AG09309 (cell line): ENCODE measurements at regions not wholly inside any gene's neighbourhood (a gene's known extent, or its start where the extent isn't known, plus 50 kb on each side); places are given as distances from the start of the nearest gene placed in this dataset.

Source experiments
- DNase-seq: peaks from one replicate; pipeline ENCODE4 v3.0.0-alpha.2; 2010; ENCODE audit warnings: low read depth
- H3K4me3 ChIP-seq: 2 replicates; pipeline ENCODE4 v1.5.1; 2011; ENCODE audit warnings: mild to moderate bottlenecking, low read depth, low read length, moderate library complexity; ENCODE audit not compliant: control insufficient read depth
- CTCF ChIP-seq: IDR thresholded peaks from 2 replicates; pipeline ENCODE4 v1.5.1; 2011; ENCODE audit warnings: mild to moderate bottlenecking, low read depth, low read length, inconsistent platforms; ENCODE audit not compliant: insufficient read depth, control insufficient read depth; ENCODE audit errors: missing control alignments

GRCh38 chr18:39441648-39442047 lies 1876.0 kb upstream of the CELF4 start:
- no peak for DNase-seq
- H3K4me3 ChIP-seq: no peak overlapping the region
- no peak for TF ChIP-seq CTCF

GRCh38 chr18:39435996-39436395 lies 1870.4 kb upstream of the CELF4 start:
- no peak for DNase-seq
- TF ChIP-seq CTCF: no peak
- no peak overlapping the region for H3K4me3 ChIP-seq

- TF ChIP-seq CTCF: no peak
- no peak for DNase-seq
- no peak overlapping the region for H3K4me3 ChIP-seq
Observed at GRCh38 chr18:39435209-39435608, 1869.6 kb upstream of the CELF4 start.

DNA sequence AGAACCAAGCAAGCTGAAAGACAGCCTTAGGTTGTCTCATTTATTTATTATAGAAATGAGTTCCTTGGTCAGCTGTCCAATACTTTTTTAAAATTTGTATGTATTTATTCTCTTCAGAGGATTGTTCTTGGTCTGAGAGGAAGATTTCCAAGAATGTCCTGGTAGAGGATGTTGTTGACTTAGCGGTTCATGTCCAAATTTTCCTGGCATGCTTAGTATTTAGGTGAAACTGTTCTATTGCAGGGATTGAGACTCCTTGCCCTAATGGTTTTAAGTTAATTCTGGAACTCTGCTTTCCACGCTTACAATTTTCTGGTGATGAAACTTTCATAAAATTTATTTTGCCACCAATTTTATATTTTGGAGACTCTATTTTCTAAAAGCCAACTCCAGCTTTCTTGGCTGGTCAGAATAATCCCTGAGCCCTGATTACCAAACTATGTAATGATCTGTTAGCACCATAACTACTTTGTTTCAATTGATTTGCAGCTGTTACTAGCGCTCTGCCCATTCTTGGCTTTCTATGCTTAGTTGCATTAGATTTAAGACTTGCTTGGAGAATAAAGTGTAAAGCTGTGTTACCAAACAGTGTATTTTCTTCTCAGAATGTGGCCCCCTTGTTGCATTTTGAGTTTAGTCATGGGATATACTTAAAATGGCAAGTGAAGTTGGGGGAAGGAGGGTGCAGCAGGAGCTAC lies 1868.8 kb upstream of the CELF4 start:
- no peak for DNase-seq
- no peak overlapping the region for H3K4me3 ChIP-seq
- TF ChIP-seq CTCF: no peak

GRCh38 chr18:39425172-39425850 lies 1859.7 kb upstream of the CELF4 start:
- DNase-seq: no peak
- no peak for TF ChIP-seq CTCF
- no peak overlapping the region for H3K4me3 ChIP-seq

DNA sequence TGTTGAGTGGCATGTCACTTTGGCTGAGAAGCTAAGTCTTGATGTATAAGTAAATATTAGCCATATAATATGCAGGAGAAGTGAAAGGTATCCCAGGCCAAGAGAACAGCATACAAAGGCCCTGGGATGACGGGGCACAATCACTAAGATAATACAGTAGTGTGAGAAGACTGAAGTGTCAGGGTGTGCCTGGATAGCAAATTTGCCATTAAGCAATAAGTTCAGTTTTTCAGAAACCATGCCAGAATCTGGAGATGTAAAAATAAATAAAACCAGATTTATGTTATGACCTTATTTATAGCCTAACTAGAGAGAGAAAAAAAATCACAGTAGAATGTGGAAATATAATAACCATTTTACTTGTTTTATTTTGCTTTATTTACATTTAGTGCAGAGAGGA lies 1858.7 kb upstream of the CELF4 start:
- TF ChIP-seq CTCF: no peak
- DNase-seq: no peak

More for the DNA sequence above, 1858.7 kb upstream of the CELF4 start:
- H3K4me3 ChIP-seq: no peak overlapping the region
